GM12878 (cell line): ENCODE measurements at regions not wholly inside any gene's neighbourhood (a gene's known extent, or its start where the extent isn't known, plus 50 kb on each side); places are given as distances from the start of the nearest gene placed in this dataset.
"Not testable (repeated sequence)": the region's sequence is repeated elsewhere in the genome, so short reads cannot be mapped to it uniquely, and the experiment has no call there.

Experiments used
- ATAC-seq: fragments of 200-7000 bp; cut with Tn5 transposase; 3 replicates; pipeline ENCODE4 v1.9.1; 2020; ENCODE audit warnings: mild to moderate bottlenecking, moderate library complexity
- BruUV-seq: library from RNA; stranded (reverse); fragments of 400-500 nt; replicated peaks from 2 replicates; lab custom pipeline; 2021; lab: Mats Ljungman, UMichigan
- CTCF ChIA-PET: fragments of 300-600 bp; sonication (Branson Sonifier 250); formaldehyde crosslinking; extraction: SDS; loops from one replicate; lab custom pipeline; 2021; ENCODE audit warnings: inconsistent platforms; lab: Yijun Ruan, JAX
- POLR2A ChIA-PET: fragments of 350-600 bp; formaldehyde crosslinking; extraction: SDS; loops from one replicate; lab custom pipeline; 2021; ENCODE audit warnings: inconsistent platforms; lab: Charles Lee
- RAD21 ChIA-PET: fragments of 300-600 bp; sonication (Branson Sonifier 250); formaldehyde crosslinking; loops from one replicate; lab custom pipeline; 2023; ENCODE audit warnings: antibody characterized with exemption; ENCODE audit not compliant: unreplicated experiment; lab: Charles Lee
- SMC1A ChIA-PET: fragments of 300-600 bp; sonication (Branson Sonifier 250); formaldehyde crosslinking; loops from one replicate; lab custom pipeline; 2023; ENCODE audit not compliant: unreplicated experiment, uncharacterized antibody; lab: Charles Lee
- DNase-seq: peaks from one replicate; pipeline ENCODE4 v3.0.0-alpha.2; 2011; ENCODE audit warnings: low read depth, low spot score
- FAIRE-seq: peaks from 3 replicates; lab custom pipeline; 2011; peaks lifted over from hg19 to GRCh38; lab: Jason Lieb, UNC
- H2AFZ ChIP-seq: 2 replicates; pipeline ENCODE4 v1.6.0; 2011; ENCODE audit warnings: low read depth, low read length, control low read depth; ENCODE audit not compliant: control insufficient read depth
- H3K27ac ChIP-seq: 2 replicates; pipeline ENCODE4 v1.5.1; 2011; ENCODE audit warnings: control low read depth; ENCODE audit not compliant: control insufficient read depth, insufficient read depth
- H3K27me3 ChIP-seq, 2 experiments: replicated peaks in 1 of 2; 2 replicates each; pipeline versions ENCODE4 v1.6.0 to v1.6.1; 2011; ENCODE audit warnings: low read length in 1 of 2; ENCODE audit not compliant: control insufficient read depth in 2 of 2, insufficient read depth in 2 of 2
- H3K36me3 ChIP-seq, 2 experiments: 2 replicates each; pipeline ENCODE4 v1.5.1; 2011; ENCODE audit warnings: low read length in 1 of 2; ENCODE audit not compliant: control insufficient read depth in 2 of 2, insufficient read depth in 2 of 2
- H3K4me1 ChIP-seq: 2 replicates; pipeline ENCODE4 v1.6.1; 2011; ENCODE audit warnings: mild to moderate bottlenecking, low read length, moderate library complexity, mixed read lengths; ENCODE audit not compliant: control insufficient read depth, insufficient read depth
- H3K4me2 ChIP-seq: 2 replicates; pipeline ENCODE4 v1.6.0; 2011; ENCODE audit warnings: control low read depth; ENCODE audit not compliant: control insufficient read depth, insufficient read depth
- H3K4me3 ChIP-seq: fragments of 200-600 bp; sonication (generic); 2 replicates; pipeline ENCODE4 v1.5.1; 2016
- H3K79me2 ChIP-seq: 2 replicates; pipeline ENCODE4 v1.6.0; 2011; ENCODE audit warnings: low read length; ENCODE audit not compliant: control insufficient read depth, insufficient read depth
- H3K9ac ChIP-seq: 2 replicates; pipeline ENCODE4 v1.8.0; 2011; ENCODE audit warnings: low read length, control low read depth, mixed read lengths; ENCODE audit not compliant: control insufficient read depth, insufficient read depth
- H3K9me3 ChIP-seq: replicated peaks from 3 replicates; pipeline ENCODE4 v1.5.1; 2011; ENCODE audit warnings: mild to moderate bottlenecking, low read length; ENCODE audit not compliant: control insufficient read depth, insufficient read depth
- H4K20me1 ChIP-seq: 2 replicates; pipeline ENCODE4 v1.6.0; 2011; ENCODE audit not compliant: control insufficient read depth, insufficient read depth
- WGBS: methylation state at CpG from one replicate; pipeline ENCODE4 v1.1.6; 2016; ENCODE audit warnings: low lambda C conversion rate; ENCODE audit not compliant: insufficient replicate concordance, insufficient coverage; ENCODE audit errors: missing lambda C conversion rate; 5-methylcytosine and 5-hydroxymethylcytosine counted together
- in situ Hi-C: fragments of 300-500 bp; cut with MboI; formaldehyde crosslinking; loops from 9 replicates; pipeline ENCODE4 v1.14.3; 2018; ENCODE audit warnings: mixed read lengths
- intact Hi-C: fragments of 100-400 bp; cut with micrococcal nuclease; formaldehyde crosslinking; loops from one replicate; pipeline ENCODE4 v1.14.2; 2022; ENCODE audit not compliant: unreplicated experiment

- H3K4me1 ChIP-seq, H3K4me2 ChIP-seq, H3K9ac ChIP-seq, H3K27me3 ChIP-seq, in situ Hi-C loops, H4K20me1 ChIP-seq, FAIRE-seq, DNase-seq, H3K79me2 ChIP-seq, H2AFZ ChIP-seq, SMC1A ChIA-PET, H3K4me3 ChIP-seq, POLR2A ChIA-PET, H3K27ac ChIP-seq, CTCF ChIA-PET, H3K36me3 ChIP-seq, BruUV-seq, ATAC-seq, RAD21 ChIA-PET, H3K9me3 ChIP-seq, intact Hi-C loops: not testable (repeated sequence)
- WGBS: 41% methylated on average over 6 of the region's 6 CpGs
Measured at GRCh38 chr9:63912451-63912850, 1372.6 kb downstream of the FOXD4L5 start.

GRCh38 chr9:63909076-63909475 lies 1375.9 kb downstream of the FOXD4L5 start:
- DNase-seq, RAD21 ChIA-PET, SMC1A ChIA-PET, ATAC-seq, H2AFZ ChIP-seq, H3K4me1 ChIP-seq, BruUV-seq, H3K36me3 ChIP-seq, FAIRE-seq, H3K9ac ChIP-seq, intact Hi-C loops, H3K27ac ChIP-seq, H3K9me3 ChIP-seq, H4K20me1 ChIP-seq, H3K27me3 ChIP-seq, H3K4me2 ChIP-seq, in situ Hi-C loops, CTCF ChIA-PET, H3K79me2 ChIP-seq, H3K4me3 ChIP-seq, POLR2A ChIA-PET: not testable (repeated sequence)
- WGBS: 21% methylated on average over 3 of the region's 3 CpGs

DNA sequence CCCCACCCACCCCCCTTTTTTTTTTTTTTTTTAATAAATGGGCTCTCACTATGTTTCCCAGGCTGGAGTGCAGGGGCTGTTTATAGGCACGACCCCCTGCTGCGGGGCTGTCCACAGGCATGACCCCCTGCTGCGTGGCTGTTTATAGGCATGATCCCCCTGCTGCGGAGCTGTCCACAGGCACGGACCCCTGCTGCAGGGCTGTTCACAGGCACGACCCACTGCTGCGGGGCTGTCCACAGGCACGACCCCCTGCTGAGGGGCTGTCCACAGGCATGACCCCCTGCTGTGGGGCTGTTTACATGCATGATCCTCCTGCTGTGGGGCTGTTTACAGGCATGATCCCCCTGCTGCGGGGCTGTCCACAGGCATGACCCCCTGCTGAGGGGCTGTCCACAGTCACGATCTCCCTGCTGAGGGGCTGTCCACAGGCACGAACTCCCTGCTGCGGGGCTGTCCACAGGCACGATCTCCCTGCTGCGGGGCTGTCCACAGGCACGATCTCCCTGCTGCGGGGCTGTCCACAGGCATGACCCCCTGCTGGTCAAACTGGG lies 1385.3 kb downstream of the FOXD4L5 start:
- SMC1A ChIA-PET, CTCF ChIA-PET, H4K20me1 ChIP-seq, H3K9ac ChIP-seq, H2AFZ ChIP-seq, BruUV-seq, DNase-seq, POLR2A ChIA-PET, H3K4me1 ChIP-seq, H3K9me3 ChIP-seq, in situ Hi-C loops, RAD21 ChIA-PET, H3K36me3 ChIP-seq, H3K79me2 ChIP-seq, intact Hi-C loops, H3K4me2 ChIP-seq, H3K4me3 ChIP-seq, H3K27ac ChIP-seq, FAIRE-seq, H3K27me3 ChIP-seq, ATAC-seq: not testable (repeated sequence)
- 29% methylated on average over 16 of the region's 16 CpGs for WGBS

- in situ Hi-C loops, CTCF ChIA-PET, POLR2A ChIA-PET, FAIRE-seq, BruUV-seq, H3K79me2 ChIP-seq, intact Hi-C loops, H4K20me1 ChIP-seq, H3K36me3 ChIP-seq, H3K4me2 ChIP-seq, H3K9me3 ChIP-seq, SMC1A ChIA-PET, ATAC-seq, H3K4me1 ChIP-seq, RAD21 ChIA-PET, H3K9ac ChIP-seq, H3K27me3 ChIP-seq, H3K4me3 ChIP-seq, H3K27ac ChIP-seq, DNase-seq, H2AFZ ChIP-seq: not testable (repeated sequence)
- WGBS: 42% methylated on average over 4 of the region's 5 CpGs
Measured at GRCh38 chr9:63881386-63881785, 1403.6 kb downstream of the FOXD4L5 start.
